Activated CD4-positive, alpha-beta T cell treated with anti-CD3 and anti-CD28 coated beads, Interleukin-2, amount 10 ng/mL, durations not matched to agents 7 days and 5 days (primary cell): ENCODE measurements at regions not wholly inside any gene's neighbourhood (a gene's known extent, or its start where the extent isn't known, plus 50 kb on each side); places are given as distances from the start of the nearest gene placed in this dataset.
"Not testable (repeated sequence)": the region's sequence is repeated elsewhere in the genome, so short reads cannot be mapped to it uniquely, and the experiment has no call there.

ENCODE experiments used
- CTCF ChIA-PET: fragments of 350-600 bp; sonication (Branson Sonifier 250); formaldehyde crosslinking; loops from one replicate; lab custom pipeline; 2021; ENCODE audit warnings: antibody characterized with exemption; lab: Charles Lee
- POLR2A ChIA-PET: fragments of 350-600 bp; sonication (Branson Sonifier 250); formaldehyde crosslinking; loops from one replicate; lab custom pipeline; 2021; ENCODE audit warnings: antibody characterized with exemption; lab: Charles Lee
- DNase-seq: peaks from one replicate; pipeline ENCODE4 v3.0.0-alpha.2; 2020
- H3K27ac Mint-ChIP-seq: one replicate; pipeline ENCODE4 v1.8.0; 2021; ENCODE audit warnings: mild to moderate bottlenecking, moderate library complexity, mixed read lengths
- H3K27me3 Mint-ChIP-seq: one replicate; pipeline ENCODE4 v1.8.0; 2021; ENCODE audit warnings: mixed read lengths
- H3K36me3 Mint-ChIP-seq: one replicate; pipeline ENCODE4 v1.8.0; 2021; ENCODE audit warnings: low read depth, mixed read lengths
- H3K4me1 Mint-ChIP-seq: one replicate; pipeline ENCODE4 v1.8.0; 2021; ENCODE audit warnings: mixed read lengths
- H3K4me3 Mint-ChIP-seq: one replicate; pipeline ENCODE4 v1.8.0; 2021; ENCODE audit warnings: mild to moderate bottlenecking, moderate library complexity, mixed read lengths
- H3K9me3 Mint-ChIP-seq: one replicate; pipeline ENCODE4 v1.8.0; 2021; ENCODE audit warnings: mixed read lengths

GRCh38 chr18:38186491-38186890 is 620.9 kb upstream of the CELF4 start:
- POLR2A ChIA-PET: no interaction called here
- CTCF ChIA-PET: no interaction called here
- DNase-seq: no peak
- Mint-ChIP-seq H3K36me3 (no peaks in the 10 kb centered on the region), H3K27me3 (no peaks in the 10 kb centered on the region), H3K27ac (no peak overlapping the region), H3K4me3 (no peak overlapping the region), H3K9me3 (peaks cover 4% of the 10 kb centered on the region), H3K4me1 (no peaks in the 10 kb centered on the region)

GRCh38 chr18:38174594-38174993 is 609.0 kb upstream of the CELF4 start:
- ChIA-PET POLR2A (interaction anchor here (0.7 kb wide), 1 partner anchor 13 kb away, joined by 4 read pairs; no protein-coding TSS in a partner anchor), CTCF (interaction anchor here (0.7 to 1.3 kb wide), 2 partner anchors 13 to 15 kb away, joined by 3 to 4 read pairs; no protein-coding TSS in a partner anchor)
- Mint-ChIP-seq H3K4me1 (no peaks in the 10 kb centered on the region), H3K4me3 (no peak overlapping the region), H3K36me3 (no peaks in the 10 kb centered on the region), H3K27me3 (no peaks in the 10 kb centered on the region), H3K27ac (no peak overlapping the region), H3K9me3 (no peaks in the 10 kb centered on the region)
- no peak for DNase-seq

- Mint-ChIP-seq H3K9me3 (no peaks in the 10 kb centered on the region), H3K4me3 (no peak overlapping the region), H3K27me3 (no peaks in the 10 kb centered on the region), H3K4me1 (no peaks in the 10 kb centered on the region), H3K27ac (no peak overlapping the region), H3K36me3 (no peaks in the 10 kb centered on the region)
- ChIA-PET CTCF (interaction anchor here (0.7 kb wide), 1 partner anchor 15 kb away, joined by 3 read pairs; no protein-coding TSS in a partner anchor), POLR2A (interaction anchor here (0.7 kb wide), 1 partner anchor 13 kb away, joined by 4 read pairs; no protein-coding TSS in a partner anchor)
- no peak for DNase-seq
Measured at GRCh38 chr18:38174173-38174572, 608.6 kb upstream of the CELF4 start.

GRCh38 chr18:38170845-38171244 is 605.2 kb upstream of the CELF4 start:
- Mint-ChIP-seq H3K9me3 (no peaks in the 10 kb centered on the region), H3K27me3 (no peaks in the 10 kb centered on the region), H3K27ac (no peak overlapping the region), H3K4me3 (no peak overlapping the region), H3K36me3 (no peaks in the 10 kb centered on the region), H3K4me1 (no peaks in the 10 kb centered on the region)
- ChIA-PET CTCF (no interaction called here), POLR2A (no interaction called here)
- no peak for DNase-seq

GRCh38 chr18:38167623-38168022 is 602.0 kb upstream of the CELF4 start:
- Mint-ChIP-seq H3K27me3 (no peaks in the 10 kb centered on the region), H3K27ac (no peak overlapping the region), H3K9me3 (no peaks in the 10 kb centered on the region), H3K4me3 (no peak overlapping the region), H3K4me1 (no peaks in the 10 kb centered on the region), H3K36me3 (no peaks in the 10 kb centered on the region)
- POLR2A ChIA-PET: no interaction called here
- CTCF ChIA-PET: no interaction called here
- no peak for DNase-seq

- H3K4me1 Mint-ChIP-seq, H3K4me3 Mint-ChIP-seq, H3K9me3 Mint-ChIP-seq, CTCF ChIA-PET, POLR2A ChIA-PET, DNase-seq, H3K27ac Mint-ChIP-seq, H3K27me3 Mint-ChIP-seq, H3K36me3 Mint-ChIP-seq: not testable (repeated sequence)
Measured at GRCh38 chr18:38153116-38153515, 587.5 kb upstream of the CELF4 start.

GRCh38 chr18:38116716-38117115 is 551.1 kb upstream of the CELF4 start:
- H3K4me1 Mint-ChIP-seq: no peaks in the 10 kb centered on the region
- no peak for DNase-seq
- H3K27ac Mint-ChIP-seq: no peak overlapping the region
- H3K9me3 Mint-ChIP-seq: peaks cover 2% of the 10 kb centered on the region
- no peaks in the 10 kb centered on the region for H3K27me3 Mint-ChIP-seq
- POLR2A ChIA-PET: no interaction called here
- no peaks in the 10 kb centered on the region for H3K36me3 Mint-ChIP-seq
- no peak overlapping the region for H3K4me3 Mint-ChIP-seq
- CTCF ChIA-PET: no interaction called here

GRCh38 chr18:38115201-38115600 is 549.6 kb upstream of the CELF4 start:
- peaks cover 2% of the 10 kb centered on the region for H3K9me3 Mint-ChIP-seq
- H3K27ac Mint-ChIP-seq: no peak overlapping the region
- ChIA-PET POLR2A (no interaction called here), CTCF (no interaction called here)
- DNase-seq: no peak
- H3K36me3 Mint-ChIP-seq: no peaks in the 10 kb centered on the region
- H3K4me3 Mint-ChIP-seq: no peak overlapping the region
- H3K4me1 Mint-ChIP-seq: no peaks in the 10 kb centered on the region
- no peaks in the 10 kb centered on the region for H3K27me3 Mint-ChIP-seq

GRCh38 chr18:38087538-38087937 is 521.9 kb upstream of the CELF4 start:
- Mint-ChIP-seq H3K9me3 (no peaks in the 10 kb centered on the region), H3K27me3 (no peaks in the 10 kb centered on the region), H3K27ac (no peak overlapping the region), H3K4me1 (no peaks in the 10 kb centered on the region), H3K4me3 (no peak overlapping the region), H3K36me3 (no peaks in the 10 kb centered on the region)
- DNase-seq: no peak
- POLR2A ChIA-PET: no interaction called here
- CTCF ChIA-PET: no interaction called here

GRCh38 chr18:38081516-38081915 is 515.9 kb upstream of the CELF4 start:
- Mint-ChIP-seq H3K27ac (no peak overlapping the region), H3K4me1 (no peaks in the 10 kb centered on the region)

GRCh38 chr18:38077229-38077628 is 511.6 kb upstream of the CELF4 start:
- no peaks in the 10 kb centered on the region for H3K4me1 Mint-ChIP-seq
- H3K9me3 Mint-ChIP-seq: peaks cover 5% of the 10 kb centered on the region
- ChIA-PET CTCF (no interaction called here), POLR2A (no interaction called here)
- H3K4me3 Mint-ChIP-seq: no peak overlapping the region
- no peak overlapping the region for H3K27ac Mint-ChIP-seq
- H3K36me3 Mint-ChIP-seq: no peaks in the 10 kb centered on the region
- H3K27me3 Mint-ChIP-seq: no peaks in the 10 kb centered on the region
- no peak for DNase-seq

More at GRCh38 chr18:38081516-38081915, 515.9 kb upstream of the CELF4 start:
- peaks cover 5% of the 10 kb centered on the region for H3K9me3 Mint-ChIP-seq
- no peaks in the 10 kb centered on the region for H3K36me3 Mint-ChIP-seq
- no peaks in the 10 kb centered on the region for H3K27me3 Mint-ChIP-seq
- ChIA-PET POLR2A (no interaction called here), CTCF (no interaction called here)
- DNase-seq: no peak
- no peak overlapping the region for H3K4me3 Mint-ChIP-seq

- no peaks in the 10 kb centered on the region for H3K27me3 Mint-ChIP-seq
- H3K27ac Mint-ChIP-seq: no peak overlapping the region
- peaks cover 5% of the 10 kb centered on the region for H3K9me3 Mint-ChIP-seq
- ChIA-PET CTCF (no interaction called here), POLR2A (no interaction called here)
- H3K36me3 Mint-ChIP-seq: no peaks in the 10 kb centered on the region
- DNase-seq: no peak
- no peaks in the 10 kb centered on the region for H3K4me1 Mint-ChIP-seq
- H3K4me3 Mint-ChIP-seq: no peak overlapping the region
Measured at GRCh38 chr18:38076346-38077070, 510.9 kb upstream of the CELF4 start.

GRCh38 chr18:38074298-38074876 is 508.8 kb upstream of the CELF4 start:
- no peaks in the 10 kb centered on the region for H3K27me3 Mint-ChIP-seq
- DNase-seq: no peak
- H3K4me1 Mint-ChIP-seq: no peaks in the 10 kb centered on the region
- H3K4me3 Mint-ChIP-seq: no peak overlapping the region
- ChIA-PET POLR2A (interaction anchor here (0.7 kb wide), 1 partner anchor 285 kb away, joined by 3 read pairs; no protein-coding TSS in a partner anchor), CTCF (no interaction called here)
- H3K36me3 Mint-ChIP-seq: no peaks in the 10 kb centered on the region
- peaks cover 10% of the 10 kb centered on the region for H3K9me3 Mint-ChIP-seq
- H3K27ac Mint-ChIP-seq: no peak overlapping the region
